ENCODE measurements at regions not wholly inside any gene's neighbourhood (a gene's known extent, or its start where the extent isn't known, plus 50 kb on each side); places are given as distances from the start of the nearest gene placed in this dataset.

DNA sequence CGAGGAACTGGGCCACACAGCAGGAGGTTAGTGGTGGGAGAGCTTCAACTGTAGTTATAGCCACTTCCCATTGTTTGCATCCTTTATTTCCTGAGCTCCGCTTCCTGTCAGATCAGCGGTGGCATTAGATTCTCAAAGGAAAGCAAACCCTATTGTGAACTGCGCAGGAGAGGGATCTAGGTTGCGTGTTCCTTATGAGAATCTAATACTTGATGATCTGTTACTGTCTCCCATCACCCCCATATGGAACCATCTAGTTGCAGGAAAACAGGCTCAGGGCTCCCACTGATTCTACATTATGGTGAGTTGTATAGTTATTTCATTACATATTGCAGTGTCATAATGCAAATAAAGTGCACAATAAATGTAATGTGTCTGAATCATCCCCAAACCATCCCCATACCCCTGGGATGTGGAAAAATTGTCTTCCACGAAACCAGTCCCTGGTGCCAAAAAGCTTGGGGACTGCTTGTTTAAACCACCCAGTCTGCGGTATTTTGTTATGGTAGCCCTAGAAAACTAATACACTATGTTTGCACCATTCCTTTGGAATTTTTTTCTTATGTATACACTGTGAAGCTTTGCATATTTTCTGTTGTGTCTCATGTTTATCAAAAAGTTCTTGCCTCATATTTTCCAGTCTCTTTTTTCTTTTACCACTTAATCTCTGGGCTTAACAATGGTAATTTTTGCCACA lies 136.6 kb upstream of the IVNS1ABP start:
- H3K36me3 ChIP-seq (ENCODE audit: control insufficient read depth, insufficient read depth, low read length), result no peaks in the 10 kb centered on the region
- ChIA-PET POLR2A (no interaction called here), CTCF (no interaction called here)
- no TSS peak for BruUV-seq (replicated peaks)
- Mint-ChIP-seq H3K27ac (ENCODE audit: unreplicated experiment) (no peak overlapping the region), H3K27me3 (ENCODE audit: insufficient read depth, unreplicated experiment) (no peaks in the 10 kb centered on the region), H3K9me3 (ENCODE audit: unreplicated experiment) (peaks cover 23% of the 10 kb centered on the region), H3K4me1 (ENCODE audit: low read depth, unreplicated experiment) (no peaks in the 10 kb centered on the region), H3K4me3 (ENCODE audit: unreplicated experiment) (no peak overlapping the region), H3K36me3 (ENCODE audit: insufficient read depth, unreplicated experiment) (no peaks in the 10 kb centered on the region)
- DNase-seq, result no peak
- TF ChIP-seq, protein P1, sequence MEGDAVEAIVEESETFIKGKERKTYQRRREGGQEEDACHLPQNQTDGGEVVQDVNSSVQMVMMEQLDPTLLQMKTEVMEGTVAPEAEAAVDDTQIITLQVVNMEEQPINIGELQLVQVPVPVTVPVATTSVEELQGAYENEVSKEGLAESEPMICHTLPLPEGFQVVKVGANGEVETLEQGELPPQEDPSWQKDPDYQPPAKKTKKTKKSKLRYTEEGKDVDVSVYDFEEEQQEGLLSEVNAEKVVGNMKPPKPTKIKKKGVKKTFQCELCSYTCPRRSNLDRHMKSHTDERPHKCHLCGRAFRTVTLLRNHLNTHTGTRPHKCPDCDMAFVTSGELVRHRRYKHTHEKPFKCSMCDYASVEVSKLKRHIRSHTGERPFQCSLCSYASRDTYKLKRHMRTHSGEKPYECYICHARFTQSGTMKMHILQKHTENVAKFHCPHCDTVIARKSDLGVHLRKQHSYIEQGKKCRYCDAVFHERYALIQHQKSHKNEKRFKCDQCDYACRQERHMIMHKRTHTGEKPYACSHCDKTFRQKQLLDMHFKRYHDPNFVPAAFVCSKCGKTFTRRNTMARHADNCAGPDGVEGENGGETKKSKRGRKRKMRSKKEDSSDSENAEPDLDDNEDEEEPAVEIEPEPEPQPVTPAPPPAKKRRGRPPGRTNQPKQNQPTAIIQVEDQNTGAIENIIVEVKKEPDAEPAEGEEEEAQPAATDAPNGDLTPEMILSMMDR (IDR thresholded peaks at IDR 0.05; ENCODE audit: insufficient read depth in 1 of 2, low read depth in 1 of 2, low read length in 1 of 2, severe bottlenecking in 1 of 2, unreplicated experiment in 1 of 2), result no peak
- H3K4me3 ChIP-seq (ENCODE audit: low read depth, low read length), result no peak overlapping the region
- no peaks in the 10 kb centered on the region for H3K27me3 ChIP-seq (replicated peaks; ENCODE audit: control insufficient read depth, insufficient read depth, low read length)
- intact Hi-C loops (cut with micrococcal nuclease; ENCODE audit: unreplicated experiment), result no loop called here
- no peaks in the 10 kb centered on the region for H3K4me1 ChIP-seq
- no peaks in the 10 kb centered on the region; the same call in 1 of the 2 replicates for H3K9me3 ChIP-seq

DNA sequence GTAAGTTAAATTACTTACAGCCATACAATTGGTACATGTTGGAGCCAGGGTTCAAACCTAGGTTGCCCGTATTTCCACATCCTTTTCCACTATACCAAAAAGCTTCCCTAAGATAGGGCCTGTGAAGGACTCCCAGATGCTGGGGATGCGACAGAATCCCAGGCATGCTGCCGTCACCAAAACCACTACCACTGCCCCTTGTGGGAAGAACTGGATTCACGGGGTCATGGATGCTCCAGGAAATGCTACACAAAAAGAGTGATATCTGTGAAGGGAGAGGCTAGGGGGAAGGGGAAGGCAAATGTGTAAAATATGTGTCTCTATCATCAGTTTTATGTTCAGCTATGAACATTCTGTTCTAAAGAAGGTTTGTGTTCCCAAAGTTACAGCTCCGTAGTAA lies 133.9 kb upstream of the IVNS1ABP start:
- TF ChIP-seq, protein P1 (IDR thresholded peaks at IDR 0.05; ENCODE audit: insufficient read depth in 1 of 2, low read depth in 1 of 2, low read length in 1 of 2, severe bottlenecking in 1 of 2, unreplicated experiment in 1 of 2), result no peak
- CTCF ChIA-PET, result no interaction called here
- Mint-ChIP-seq H3K27me3 (ENCODE audit: insufficient read depth, unreplicated experiment) (no peaks in the 10 kb centered on the region), H3K27ac (ENCODE audit: unreplicated experiment) (no peak overlapping the region), H3K4me3 (ENCODE audit: unreplicated experiment) (no peak overlapping the region), H3K4me1 (ENCODE audit: low read depth, unreplicated experiment) (no peaks in the 10 kb centered on the region), H3K36me3 (ENCODE audit: insufficient read depth, unreplicated experiment) (no peaks in the 10 kb centered on the region), H3K9me3 (ENCODE audit: unreplicated experiment) (peaks cover 10% of the 10 kb centered on the region)
- no peaks in the 10 kb centered on the region for H3K27me3 ChIP-seq (replicated peaks; ENCODE audit: control insufficient read depth, insufficient read depth, low read length)
- H3K9me3 ChIP-seq, result no peaks in the 10 kb centered on the region; the same call in 1 of the 2 replicates
- H3K4me1 ChIP-seq, result no peaks in the 10 kb centered on the region
- BruUV-seq (replicated peaks), result no TSS peak
- POLR2A ChIA-PET, result no interaction called here
- H3K36me3 ChIP-seq (ENCODE audit: control insufficient read depth, insufficient read depth, low read length), result no peaks in the 10 kb centered on the region
- intact Hi-C loops (cut with micrococcal nuclease; ENCODE audit: unreplicated experiment), result no loop called here
- no peak for DNase-seq
- H3K4me3 ChIP-seq (ENCODE audit: low read depth, low read length), result no peak overlapping the region

DNA sequence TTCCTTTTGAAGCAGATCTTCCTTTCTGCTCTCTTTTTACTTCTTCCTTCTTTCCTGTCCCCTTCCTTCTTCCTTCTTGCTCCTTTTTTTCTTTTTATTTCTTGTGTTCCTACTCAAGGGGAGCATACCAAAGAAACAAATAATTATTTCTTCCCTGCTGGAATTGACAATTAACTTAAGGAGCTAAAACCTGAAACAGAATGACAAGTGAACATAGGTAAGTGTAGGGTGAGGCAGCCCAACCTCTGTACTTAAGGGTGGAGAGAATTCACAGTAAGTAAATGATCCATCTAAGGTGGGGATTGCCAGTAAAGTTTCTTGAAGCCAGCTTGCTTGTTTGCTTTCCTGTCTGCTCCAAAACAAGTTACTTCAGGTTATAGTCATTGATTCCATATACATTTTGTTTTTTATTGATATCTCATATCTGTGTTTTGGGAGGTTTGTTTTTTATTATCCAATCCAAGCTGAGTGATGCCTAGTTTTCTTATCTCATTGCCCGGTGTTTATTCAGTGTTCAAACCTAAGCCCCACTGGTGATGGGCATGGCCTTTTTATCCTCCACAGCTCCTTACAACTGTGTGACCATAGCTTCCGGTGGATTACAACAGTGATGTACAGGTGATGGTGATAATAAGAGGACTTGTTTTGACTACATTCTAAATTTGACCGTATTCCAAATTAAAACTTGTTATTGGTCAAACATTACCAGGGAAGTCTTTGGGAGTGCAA lies 133.2 kb upstream of the IVNS1ABP start:
- H3K9me3 Mint-ChIP-seq (ENCODE audit: unreplicated experiment), result peaks cover 10% of the 10 kb centered on the region
- H3K4me1 ChIP-seq, result no peaks in the 10 kb centered on the region
- H3K27me3 ChIP-seq (replicated peaks; ENCODE audit: control insufficient read depth, insufficient read depth, low read length), result no peaks in the 10 kb centered on the region
- H3K36me3 ChIP-seq (ENCODE audit: control insufficient read depth, insufficient read depth, low read length), result no peaks in the 10 kb centered on the region
- no peak overlapping the region for H3K4me3 Mint-ChIP-seq (ENCODE audit: unreplicated experiment)
- no peak overlapping the region for H3K27ac Mint-ChIP-seq (ENCODE audit: unreplicated experiment)
- TF ChIP-seq, protein P1 (IDR thresholded peaks at IDR 0.05; ENCODE audit: insufficient read depth in 1 of 2, low read depth in 1 of 2, low read length in 1 of 2, severe bottlenecking in 1 of 2, unreplicated experiment in 1 of 2), result no peak
- no peaks in the 10 kb centered on the region; the same call in 1 of the 2 replicates for H3K9me3 ChIP-seq
- H3K27me3 Mint-ChIP-seq (ENCODE audit: insufficient read depth, unreplicated experiment), result no peaks in the 10 kb centered on the region
- no peaks in the 10 kb centered on the region for H3K36me3 Mint-ChIP-seq (ENCODE audit: insufficient read depth, unreplicated experiment)
- H3K4me1 Mint-ChIP-seq (ENCODE audit: low read depth, unreplicated experiment), result no peaks in the 10 kb centered on the region
- ChIA-PET POLR2A (no interaction called here), CTCF (no interaction called here)
- intact Hi-C loops (cut with micrococcal nuclease; ENCODE audit: unreplicated experiment), result no loop called here
- BruUV-seq (replicated peaks), result no TSS peak
- no peak overlapping the region for H3K4me3 ChIP-seq (ENCODE audit: low read depth, low read length)
- DNase-seq, result no peak
